Loucy (cell line): ENCODE measurements at regions not wholly inside any gene's neighbourhood (a gene's known extent, or its start where the extent isn't known, plus 50 kb on each side); places are given as distances from the start of the nearest gene placed in this dataset.

Source experiments
- H2AFZ ChIP-seq: fragments of 200-600 bp; sonication (generic); 2 replicates; pipeline ENCODE4 v1.6.0; 2016; ENCODE audit warnings: antibody characterized with exemption, mild to moderate bottlenecking, low read length, moderate library complexity
- H3F3A ChIP-seq: fragments of 200-600 bp; 2 replicates; pipeline ENCODE4 v1.6.0; 2016; ENCODE audit warnings: antibody characterized with exemption, low read depth, mild to moderate bottlenecking
- H3K27me3 ChIP-seq: fragments of 200-600 bp; sonication (generic); 2 replicates; pipeline ENCODE4 v1.6.1; 2014; ENCODE audit warnings: low read length, mild to moderate bottlenecking; ENCODE audit not compliant: insufficient read depth, poor library complexity, severe bottlenecking
- H3K36me3 ChIP-seq: fragments of 200-600 bp; sonication (generic); 2 replicates; pipeline ENCODE4 v1.6.1; 2016; ENCODE audit warnings: low read length; ENCODE audit not compliant: insufficient read depth
- H3K4me1 ChIP-seq: fragments of 200-600 bp; sonication (generic); 2 replicates; pipeline ENCODE4 v1.5.1; 2014; ENCODE audit warnings: low read length, mild to moderate bottlenecking; ENCODE audit not compliant: insufficient read depth, poor library complexity, severe bottlenecking
- H3K4me2 ChIP-seq: fragments of 200-600 bp; sonication (generic); 2 replicates; pipeline ENCODE4 v1.6.0; 2014; ENCODE audit warnings: antibody characterized with exemption, low read length, low read depth, mild to moderate bottlenecking; ENCODE audit not compliant: poor library complexity, severe bottlenecking
- H3K4me3 ChIP-seq: fragments of 200-600 bp; sonication (generic); 2 replicates; pipeline ENCODE4 v1.5.1; 2014; ENCODE audit warnings: low read length, mild to moderate bottlenecking, mixed read lengths; ENCODE audit not compliant: poor library complexity, severe bottlenecking
- H3K79me2 ChIP-seq: fragments of 200-600 bp; sonication (generic); 2 replicates; pipeline ENCODE4 v1.6.1; 2014; ENCODE audit warnings: low read length; ENCODE audit not compliant: insufficient read depth
- H3K9ac ChIP-seq: fragments of 200-600 bp; sonication (generic); 2 replicates; pipeline ENCODE4 v1.6.0; 2014; ENCODE audit warnings: mild to moderate bottlenecking, low read depth, low read length, moderate library complexity; ENCODE audit not compliant: poor library complexity, severe bottlenecking
- H3K9me2 ChIP-seq: fragments of 200-600 bp; sonication (generic); replicated peaks from 2 replicates; pipeline ENCODE4 v1.6.1; 2016; ENCODE audit warnings: low read depth, low read length, mixed read lengths
- H3K9me3 ChIP-seq: fragments of 200-600 bp; sonication (generic); 2 replicates; pipeline ENCODE4 v1.6.1; 2014; ENCODE audit warnings: mild to moderate bottlenecking, antibody characterized with exemption, low read length, low read depth; ENCODE audit not compliant: insufficient read depth
- H4K20me1 ChIP-seq: fragments of 200-600 bp; sonication (generic); 2 replicates; pipeline ENCODE4 v1.6.0; 2014; ENCODE audit warnings: antibody characterized with exemption, low read length, mild to moderate bottlenecking; ENCODE audit not compliant: insufficient read depth, poor library complexity, severe bottlenecking
- EZH2phosphoT487 ChIP-seq: fragments of 200-600 bp; IDR thresholded peaks from 2 replicates; pipeline ENCODE4 v1.6.1; 2018; ENCODE audit warnings: antibody characterized with exemption, mild to moderate bottlenecking, moderate library complexity, borderline replicate concordance
- TF ChIP-seq, protein P1 (sequence below): fragments of 200-600 bp; sonication (generic); conservative IDR thresholded peaks from 2 replicates; pipeline ENCODE4 v1.5.1; 2014; ENCODE audit warnings: mild to moderate bottlenecking, antibody characterized with exemption, low read length

DNA sequence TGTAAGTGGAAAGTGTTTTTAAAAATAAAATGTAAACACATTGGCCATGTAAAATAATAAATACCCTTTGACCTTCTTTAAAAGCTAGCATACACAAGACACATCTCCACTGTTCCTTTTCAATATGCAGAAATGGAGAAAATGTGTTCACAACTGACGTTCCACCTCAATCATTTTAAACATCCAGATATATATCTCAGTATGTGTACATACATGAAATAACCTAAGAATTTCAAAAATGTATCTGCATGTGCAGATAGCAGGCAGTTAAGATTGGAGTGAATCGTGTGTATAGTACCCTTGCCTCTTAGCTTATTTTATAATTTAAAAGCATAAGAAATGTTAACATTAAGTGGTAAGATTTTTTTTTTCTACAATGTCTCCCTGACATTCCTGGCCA is 406.2 kb upstream of the FLRT2 start:
- no peaks in the 10 kb centered on the region for H3K9me3 ChIP-seq
- H3K4me1 ChIP-seq, result peaks cover 6% of the 10 kb centered on the region
- no peaks in the 10 kb centered on the region for H3K9me2 ChIP-seq

DNA sequence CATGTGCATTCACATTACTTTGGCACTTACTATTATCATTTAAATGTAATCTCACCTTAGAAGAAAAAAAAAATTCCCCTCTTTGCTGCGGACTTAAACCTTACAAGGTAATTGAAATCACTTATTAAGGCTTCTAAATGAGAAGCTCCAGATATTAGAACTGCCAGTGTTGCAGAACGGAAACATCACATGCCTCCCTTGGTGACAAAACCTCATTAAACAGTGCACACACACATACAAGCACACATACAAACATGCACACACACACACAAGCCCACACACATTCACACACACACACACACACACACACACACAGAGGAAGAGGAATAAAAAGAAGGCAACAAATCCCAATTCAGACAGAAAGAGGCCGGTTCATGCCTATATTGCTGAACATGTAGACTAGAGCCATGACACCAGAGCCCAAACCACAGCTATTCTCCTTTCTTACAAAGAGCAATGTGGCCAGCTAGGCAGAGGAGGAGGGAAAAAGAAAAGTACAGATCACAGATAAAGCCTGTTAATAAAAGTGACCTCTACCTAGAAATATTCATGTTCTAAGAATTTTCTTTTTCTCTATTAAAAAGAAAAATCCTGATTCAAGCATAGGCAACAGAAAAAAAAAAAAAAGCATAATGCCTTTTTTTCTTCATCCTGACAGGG is 405.2 kb upstream of the FLRT2 start:
- Histone ChIP-seq H3K79me2 (no peaks in the 10 kb centered on the region), H3K9ac (no peak overlapping the region), H3K27me3 (no peaks in the 10 kb centered on the region), H3K9me2 (no peaks in the 10 kb centered on the region), H3K4me1 (peaks cover 6% of the 10 kb centered on the region), H3K4me3 (no peak overlapping the region), H3K4me2 (no peak overlapping the region), H4K20me1 (no peaks in the 10 kb centered on the region), H2AFZ (no peak overlapping the region), H3F3A (no peaks in the 10 kb centered on the region), H3K36me3 (no peaks in the 10 kb centered on the region), H3K9me3 (no peaks in the 10 kb centered on the region)
- TF ChIP-seq, protein P1, sequence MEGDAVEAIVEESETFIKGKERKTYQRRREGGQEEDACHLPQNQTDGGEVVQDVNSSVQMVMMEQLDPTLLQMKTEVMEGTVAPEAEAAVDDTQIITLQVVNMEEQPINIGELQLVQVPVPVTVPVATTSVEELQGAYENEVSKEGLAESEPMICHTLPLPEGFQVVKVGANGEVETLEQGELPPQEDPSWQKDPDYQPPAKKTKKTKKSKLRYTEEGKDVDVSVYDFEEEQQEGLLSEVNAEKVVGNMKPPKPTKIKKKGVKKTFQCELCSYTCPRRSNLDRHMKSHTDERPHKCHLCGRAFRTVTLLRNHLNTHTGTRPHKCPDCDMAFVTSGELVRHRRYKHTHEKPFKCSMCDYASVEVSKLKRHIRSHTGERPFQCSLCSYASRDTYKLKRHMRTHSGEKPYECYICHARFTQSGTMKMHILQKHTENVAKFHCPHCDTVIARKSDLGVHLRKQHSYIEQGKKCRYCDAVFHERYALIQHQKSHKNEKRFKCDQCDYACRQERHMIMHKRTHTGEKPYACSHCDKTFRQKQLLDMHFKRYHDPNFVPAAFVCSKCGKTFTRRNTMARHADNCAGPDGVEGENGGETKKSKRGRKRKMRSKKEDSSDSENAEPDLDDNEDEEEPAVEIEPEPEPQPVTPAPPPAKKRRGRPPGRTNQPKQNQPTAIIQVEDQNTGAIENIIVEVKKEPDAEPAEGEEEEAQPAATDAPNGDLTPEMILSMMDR, result no peak
- no peak for TF ChIP-seq EZH2phosphoT487

More for the DNA sequence above, 406.2 kb upstream of the FLRT2 start:
- Histone ChIP-seq H2AFZ (no peak overlapping the region), H3K4me3 (no peak overlapping the region), H3K9ac (no peak overlapping the region), H3K4me2 (no peak overlapping the region), H3K36me3 (no peaks in the 10 kb centered on the region), H4K20me1 (no peaks in the 10 kb centered on the region), H3K79me2 (no peaks in the 10 kb centered on the region), H3K27me3 (no peaks in the 10 kb centered on the region), H3F3A (no peaks in the 10 kb centered on the region)
- no peak for TF ChIP-seq EZH2phosphoT487
- TF ChIP-seq, protein P1, result no peak

DNA sequence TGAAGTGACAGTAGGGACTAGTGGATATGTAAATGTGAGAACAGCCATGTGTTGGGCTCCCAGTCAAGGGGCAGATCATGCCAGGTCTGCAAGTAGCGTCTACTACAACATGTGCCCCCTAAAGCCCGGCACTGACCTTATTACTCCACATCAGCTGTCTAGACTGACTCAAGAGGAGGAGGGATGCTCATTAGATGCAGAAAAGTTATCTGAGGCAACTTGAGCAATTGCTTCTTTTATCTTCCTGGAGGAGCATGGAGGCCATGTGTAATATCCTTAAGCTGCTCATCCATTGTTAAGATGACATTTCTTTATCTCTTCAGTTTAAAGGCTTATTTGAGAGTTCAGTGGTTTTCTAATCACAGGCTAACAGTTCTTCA is 404.7 kb upstream of the FLRT2 start:
- TF ChIP-seq, protein P1, result no peak
- TF ChIP-seq EZH2phosphoT487, result no peak
- Histone ChIP-seq H3K4me3 (no peak overlapping the region), H4K20me1 (no peaks in the 10 kb centered on the region), H3F3A (no peaks in the 10 kb centered on the region), H3K36me3 (no peaks in the 10 kb centered on the region), H3K79me2 (no peaks in the 10 kb centered on the region), H3K9ac (no peak overlapping the region), H3K4me1 (peaks cover 6% of the 10 kb centered on the region), H2AFZ (no peak overlapping the region), H3K9me3 (no peaks in the 10 kb centered on the region), H3K9me2 (no peaks in the 10 kb centered on the region), H3K4me2 (no peak overlapping the region), H3K27me3 (no peaks in the 10 kb centered on the region)
